ENCODE measurements at regions not wholly inside any gene's neighbourhood (a gene's known extent, or its start where the extent isn't known, plus 50 kb on each side); places are given as distances from the start of the nearest gene placed in this dataset.
"Not testable (repeated sequence)": the region's sequence is repeated elsewhere in the genome, so short reads cannot be mapped to it uniquely, and the experiment has no call there.

DNA sequence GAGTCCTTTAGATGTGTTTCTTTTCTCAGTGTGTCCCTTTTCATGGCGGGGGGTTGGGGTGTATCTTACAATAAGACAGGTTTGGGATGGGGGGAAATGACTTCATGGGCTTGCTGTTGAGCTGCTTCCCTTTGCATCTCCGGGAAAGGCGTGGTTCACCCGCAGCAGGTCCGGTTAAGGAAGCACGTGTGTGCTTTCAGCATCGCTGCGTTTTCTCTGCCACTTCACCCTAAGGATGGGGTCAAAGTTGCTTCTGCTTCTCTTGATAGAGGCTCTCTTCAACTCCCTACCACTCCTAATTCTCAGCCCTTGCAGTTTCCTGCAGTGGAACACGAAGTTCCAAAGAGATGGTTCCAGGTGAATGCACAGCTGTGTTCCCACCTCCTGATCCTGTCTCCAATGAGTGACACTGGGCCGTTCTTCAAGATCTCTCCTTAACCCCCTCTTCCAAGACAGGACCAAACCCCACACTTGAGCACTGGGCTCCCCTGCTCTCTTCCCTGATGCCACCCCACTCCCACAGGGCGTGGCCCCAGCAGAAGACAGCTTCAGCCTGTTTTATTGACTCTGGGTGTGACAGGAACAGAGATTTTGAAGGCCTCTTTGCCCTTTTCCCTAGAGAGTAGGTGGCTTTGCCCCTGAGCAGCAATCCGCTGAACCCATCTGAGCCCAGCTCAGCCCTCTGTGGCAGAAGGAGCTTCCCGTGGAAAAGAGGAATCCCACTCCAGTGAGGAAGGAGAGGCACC lies 85.2 kb downstream of the PLEKHG1 start:
- FAIRE-seq (no peak), DNase-seq (ENCODE audit: insufficient read length) (no peak)
- TF ChIP-seq POLR2AphosphoS5 (IDR thresholded peaks at IDR 0.05; ENCODE audit: low read depth, low read length) (no peak), POLR2A (IDR thresholded peaks at IDR 0.05; ENCODE audit: low read depth, low read length) (no peak), TAF1 (IDR thresholded peaks at IDR 0.05; ENCODE audit: borderline replicate concordance, low read depth, low read length) (no peak)

DNA sequence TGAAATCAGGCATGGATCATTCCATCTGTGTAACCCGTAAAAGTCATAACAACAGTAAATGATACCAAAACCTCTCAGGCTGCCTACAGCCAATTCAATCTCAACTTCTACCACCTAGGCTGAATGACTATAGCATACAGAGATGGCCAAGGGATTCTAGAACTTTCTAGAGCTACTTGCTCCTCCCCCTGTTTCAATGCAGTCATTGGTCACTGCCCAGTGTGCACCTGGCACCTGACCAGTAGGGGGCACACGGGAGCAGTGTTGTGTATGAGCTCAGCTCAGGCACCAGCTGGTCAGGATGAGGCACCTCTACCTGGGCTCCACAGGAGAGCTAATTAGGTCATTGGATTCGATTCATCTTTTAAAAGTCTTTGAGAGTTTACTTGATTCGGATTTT lies 86.2 kb downstream of the PLEKHG1 start:
- DNase-seq (ENCODE audit: insufficient read length) (peak; percentile 31), FAIRE-seq (no peak)
- TF ChIP-seq POLR2AphosphoS5 (IDR thresholded peaks at IDR 0.05; ENCODE audit: low read depth, low read length) (no peak), POLR2A (IDR thresholded peaks at IDR 0.05; ENCODE audit: low read depth, low read length) (no peak), TAF1 (IDR thresholded peaks at IDR 0.05; ENCODE audit: borderline replicate concordance, low read depth, low read length) (no peak)

DNA sequence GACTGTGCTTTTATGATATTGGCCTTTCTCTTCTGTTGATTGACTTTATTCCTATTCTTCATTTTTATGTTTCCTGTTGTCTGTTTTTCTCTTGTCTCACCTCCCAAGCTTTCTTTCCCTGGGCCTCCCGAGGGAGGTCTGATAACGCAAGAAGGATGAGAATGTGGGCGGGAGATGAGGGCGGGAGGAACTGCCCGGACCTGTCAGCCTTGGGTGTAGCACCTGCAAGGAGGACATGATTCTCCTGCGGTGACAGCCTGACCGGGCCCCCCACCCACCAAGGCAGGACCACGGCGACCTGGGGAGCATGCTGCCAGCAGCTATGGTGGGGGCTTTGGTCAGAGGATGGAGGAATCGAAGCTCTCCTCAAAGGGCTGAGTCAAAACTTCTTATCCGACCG lies 86.9 kb downstream of the PLEKHG1 start:
- no peak for FAIRE-seq
- TF ChIP-seq TAF1 (IDR thresholded peaks at IDR 0.05; ENCODE audit: borderline replicate concordance, low read depth, low read length) (no peak), POLR2A (IDR thresholded peaks at IDR 0.05; ENCODE audit: low read depth, low read length) (no peak), POLR2AphosphoS5 (IDR thresholded peaks at IDR 0.05; ENCODE audit: low read depth, low read length) (no peak)

DNA sequence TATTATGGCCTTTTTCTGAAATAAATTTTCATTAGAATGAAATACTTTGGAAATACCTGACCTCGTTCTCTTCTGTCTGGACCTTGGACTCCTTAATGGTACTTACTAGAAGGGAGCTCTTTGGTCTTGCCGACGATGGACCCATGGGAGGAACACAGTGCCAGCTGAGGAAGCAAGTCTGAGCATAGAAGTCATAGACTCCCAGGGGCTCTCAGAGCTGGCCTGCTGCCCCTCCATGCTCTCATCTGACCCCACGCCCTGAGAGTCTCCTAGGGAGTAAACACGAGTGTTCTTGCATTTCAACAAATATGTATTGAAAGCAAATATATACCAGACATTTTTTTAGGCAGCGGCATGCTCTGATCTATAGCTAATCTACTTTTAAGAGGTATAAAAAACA lies 87.8 kb downstream of the PLEKHG1 start:
- no peak for TF ChIP-seq POLR2A (IDR thresholded peaks at IDR 0.05; ENCODE audit: low read depth, low read length)
- TF ChIP-seq POLR2AphosphoS5 (IDR thresholded peaks at IDR 0.05; ENCODE audit: low read depth, low read length), result no peak
- no peak for TF ChIP-seq TAF1 (IDR thresholded peaks at IDR 0.05; ENCODE audit: borderline replicate concordance, low read depth, low read length)
- FAIRE-seq (no peak), DNase-seq (ENCODE audit: insufficient read length) (no peak)

More for the DNA sequence above, 86.9 kb downstream of the PLEKHG1 start:
- DNase-seq (ENCODE audit: insufficient read length), result no peak

DNA sequence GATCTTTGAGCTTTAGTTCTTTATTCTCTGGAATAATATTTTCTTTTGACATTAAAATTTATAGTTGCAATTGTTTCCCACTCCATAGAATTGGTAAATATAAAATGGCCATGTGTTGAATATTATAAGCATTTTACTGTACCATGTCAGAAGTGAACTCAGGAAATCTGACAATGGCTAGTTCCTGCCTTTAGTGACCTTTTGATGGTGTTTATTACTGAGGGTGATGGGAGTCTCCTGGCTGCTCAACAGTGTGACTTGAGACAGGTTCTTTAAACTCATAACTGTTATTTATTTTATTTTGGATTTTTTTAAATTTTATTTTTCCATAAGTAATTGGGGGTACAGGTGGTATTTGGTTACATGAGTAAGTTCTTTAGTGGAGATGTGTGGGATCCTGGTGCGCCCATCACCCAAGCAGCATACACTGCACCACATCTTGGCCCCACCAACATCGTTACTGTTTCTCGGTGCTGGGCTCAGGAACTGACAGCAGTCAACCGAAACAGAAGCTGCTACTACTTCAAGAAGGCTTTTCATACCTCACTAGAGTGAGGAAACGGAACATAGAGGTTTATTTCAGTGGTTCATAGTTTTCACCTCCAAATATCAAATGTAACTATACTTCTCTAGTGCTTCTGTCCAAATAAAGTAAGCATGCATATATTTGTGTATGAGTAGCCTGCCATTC lies 90.4 kb downstream of the PLEKHG1 start:
- no peak for TF ChIP-seq POLR2A (IDR thresholded peaks at IDR 0.05; ENCODE audit: low read depth, low read length)
- TF ChIP-seq TAF1 (IDR thresholded peaks at IDR 0.05; ENCODE audit: borderline replicate concordance, low read depth, low read length), result no peak
- DNase-seq (ENCODE audit: insufficient read length) (no peak), FAIRE-seq (no peak)

DNA sequence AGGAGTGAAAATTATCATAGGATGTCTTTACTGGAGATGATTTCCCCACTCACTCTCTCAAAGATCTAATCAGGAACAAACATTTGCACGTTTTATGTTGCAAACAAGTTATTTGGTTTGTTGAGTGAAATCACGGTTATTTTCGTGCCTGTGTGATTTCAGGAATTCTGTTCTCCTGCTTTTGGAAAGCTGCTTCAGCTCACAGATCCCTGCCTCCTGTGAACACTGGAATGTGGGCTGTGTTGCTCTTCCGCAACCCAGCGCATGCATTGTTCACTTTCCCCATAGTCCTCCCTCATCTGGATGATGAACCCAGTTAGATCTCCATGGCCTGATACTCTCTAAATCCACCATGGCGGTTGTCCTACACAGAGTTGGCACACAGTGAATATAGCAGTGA lies 91.0 kb downstream of the PLEKHG1 start:
- DNase-seq (ENCODE audit: insufficient read length), result no peak
- no peak for TF ChIP-seq TAF1 (IDR thresholded peaks at IDR 0.05; ENCODE audit: borderline replicate concordance, low read depth, low read length)
- no peak for TF ChIP-seq POLR2AphosphoS5 (IDR thresholded peaks at IDR 0.05; ENCODE audit: low read depth, low read length)
- no peak for TF ChIP-seq POLR2A (IDR thresholded peaks at IDR 0.05; ENCODE audit: low read depth, low read length)
- no peak for FAIRE-seq

DNA sequence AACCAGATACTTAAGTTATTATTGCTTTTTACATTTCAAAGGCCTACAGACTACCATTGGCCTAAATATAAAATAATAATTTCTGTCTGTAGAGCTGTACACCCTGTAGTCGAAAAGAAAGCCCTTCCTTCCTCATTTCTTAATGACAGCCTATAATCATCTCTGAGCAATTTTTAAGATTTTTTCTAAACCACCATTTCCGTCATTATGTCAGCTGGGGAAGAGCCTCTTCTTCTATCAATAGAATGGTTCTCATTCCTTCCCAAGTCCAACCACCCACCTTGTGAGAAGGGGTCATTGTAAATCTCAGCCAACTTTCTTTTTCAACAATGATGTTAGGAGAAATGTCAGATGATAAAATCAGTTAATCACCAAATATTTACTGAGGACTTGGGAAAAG lies 91.8 kb downstream of the PLEKHG1 start:
- no peak for FAIRE-seq

DNA sequence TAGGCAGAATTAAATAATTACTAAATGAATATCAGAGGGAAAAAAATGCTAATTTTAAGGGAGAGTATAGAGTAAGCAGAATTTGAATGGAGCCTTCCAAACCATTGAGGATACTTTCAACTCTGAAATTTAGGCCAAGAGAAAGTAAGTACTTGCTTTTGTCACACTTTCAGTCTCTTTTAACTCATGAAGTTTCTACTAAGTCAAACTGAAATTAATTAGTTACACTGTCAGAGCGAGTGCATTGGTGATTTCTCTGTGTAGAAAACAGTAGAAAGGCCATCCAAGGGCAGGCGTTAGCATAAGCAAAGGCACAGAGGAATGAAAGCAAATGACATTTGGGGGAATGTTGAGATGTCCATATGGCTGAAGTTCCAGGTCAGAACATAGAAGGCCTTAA lies 92.9 kb downstream of the PLEKHG1 start:
- DNase-seq (ENCODE audit: insufficient read length) (no peak), FAIRE-seq (peak; percentile 30)
- TF ChIP-seq POLR2A (IDR thresholded peaks at IDR 0.05; ENCODE audit: low read depth, low read length) (no peak), TAF1 (IDR thresholded peaks at IDR 0.05; ENCODE audit: borderline replicate concordance, low read depth, low read length) (no peak), POLR2AphosphoS5 (IDR thresholded peaks at IDR 0.05; ENCODE audit: low read depth, low read length) (no peak)

More for the DNA sequence above, 91.8 kb downstream of the PLEKHG1 start:
- no peak for DNase-seq (ENCODE audit: insufficient read length)
- TF ChIP-seq TAF1 (IDR thresholded peaks at IDR 0.05; ENCODE audit: borderline replicate concordance, low read depth, low read length), result no peak
- no peak for TF ChIP-seq POLR2A (IDR thresholded peaks at IDR 0.05; ENCODE audit: low read depth, low read length)
- no peak for TF ChIP-seq POLR2AphosphoS5 (IDR thresholded peaks at IDR 0.05; ENCODE audit: low read depth, low read length)

DNA sequence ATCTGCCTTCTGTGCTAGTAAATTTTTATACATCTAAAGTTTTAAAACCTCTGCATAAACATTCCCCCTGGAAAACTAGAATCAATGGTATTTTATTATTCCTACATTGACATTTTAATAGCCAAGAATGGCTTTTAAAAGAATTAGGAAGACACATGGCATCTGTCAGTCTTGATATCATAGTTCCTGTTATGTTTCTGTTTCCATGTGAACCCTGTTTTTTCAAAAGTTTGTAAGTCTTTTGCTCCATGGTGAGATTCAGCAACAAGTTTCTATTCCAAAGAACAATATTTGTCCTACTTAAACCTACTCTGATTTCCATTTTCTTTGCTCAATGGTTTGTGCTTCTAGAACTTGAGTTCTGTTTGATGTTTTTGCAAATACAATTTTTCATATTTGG lies 95.2 kb downstream of the PLEKHG1 start:
- no peak for TF ChIP-seq POLR2AphosphoS5 (IDR thresholded peaks at IDR 0.05; ENCODE audit: low read depth, low read length)
- FAIRE-seq (no peak), DNase-seq (ENCODE audit: insufficient read length) (no peak)

DNA sequence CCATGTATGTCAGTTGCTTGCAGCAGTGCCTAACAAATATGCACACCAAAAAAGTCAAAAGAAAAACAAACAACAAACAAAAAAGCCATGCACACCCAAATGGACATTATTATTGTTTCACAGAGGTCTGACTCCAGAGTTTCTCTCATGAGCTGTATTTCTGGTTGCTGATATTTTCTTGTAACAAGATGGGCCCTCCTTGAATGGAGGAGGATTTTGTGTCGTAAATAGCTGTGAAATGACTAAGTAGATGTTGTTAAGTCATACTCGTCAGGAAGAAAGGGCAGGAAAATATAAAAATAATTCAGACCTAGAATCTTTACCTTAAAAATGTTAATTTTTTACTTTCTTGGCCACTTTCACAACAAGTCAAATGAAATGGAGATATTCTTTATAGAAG lies 96.0 kb downstream of the PLEKHG1 start:
- TF ChIP-seq TAF1 (IDR thresholded peaks at IDR 0.05; ENCODE audit: borderline replicate concordance, low read depth, low read length) (no peak), POLR2A (IDR thresholded peaks at IDR 0.05; ENCODE audit: low read depth, low read length) (no peak), POLR2AphosphoS5 (IDR thresholded peaks at IDR 0.05; ENCODE audit: low read depth, low read length) (no peak)
- DNase-seq (ENCODE audit: insufficient read length) (no peak), FAIRE-seq (no peak)

DNA sequence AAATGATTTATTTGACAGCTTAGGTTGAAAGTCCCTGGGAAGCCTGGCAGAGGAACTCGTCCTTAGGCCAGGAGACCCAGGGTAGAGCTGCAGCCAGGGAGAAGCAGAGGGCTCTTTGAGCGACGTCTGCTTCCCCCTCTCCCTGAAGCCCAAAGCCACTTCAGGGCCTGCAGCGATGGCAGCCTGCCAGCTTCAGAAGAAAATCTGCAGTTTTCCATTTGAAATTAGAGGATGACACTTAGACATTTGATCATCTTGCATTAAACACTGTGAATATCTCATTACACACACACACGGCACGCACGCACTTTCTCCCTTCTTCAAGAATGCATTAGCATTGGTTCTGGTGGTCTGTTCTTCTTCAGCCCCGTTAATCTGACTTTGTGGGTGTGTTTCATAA lies 96.5 kb downstream of the PLEKHG1 start:
- DNase-seq (ENCODE audit: insufficient read length), result no peak
- TF ChIP-seq POLR2A (IDR thresholded peaks at IDR 0.05; ENCODE audit: low read depth, low read length) (no peak), POLR2AphosphoS5 (IDR thresholded peaks at IDR 0.05; ENCODE audit: low read depth, low read length) (no peak), TAF1 (IDR thresholded peaks at IDR 0.05; ENCODE audit: borderline replicate concordance, low read depth, low read length) (no peak)
- no peak for FAIRE-seq

DNA sequence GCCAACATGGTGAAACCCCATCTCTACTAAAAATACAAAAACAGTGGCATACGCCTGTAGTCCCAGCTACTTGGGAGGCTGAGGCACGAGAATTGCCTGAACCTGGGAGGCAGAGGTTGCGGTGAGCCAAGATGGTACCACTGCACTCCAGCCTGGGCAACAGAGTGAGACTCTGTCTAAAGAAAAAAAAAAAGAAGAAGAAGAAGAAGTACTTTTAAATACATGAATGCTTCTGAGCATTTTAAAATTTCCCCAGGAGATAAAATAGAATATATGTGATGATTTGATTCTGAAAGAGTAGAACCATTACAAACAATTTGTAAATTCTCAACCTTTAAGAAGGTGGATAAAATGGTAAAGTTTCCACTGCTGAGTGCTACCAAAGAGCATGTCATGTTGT lies 97.2 kb downstream of the PLEKHG1 start:
- FAIRE-seq; DNase-seq (ENCODE audit: insufficient read length): not testable (repeated sequence)

All from GM12892 (cell line).